ENCODE measurements at regions not wholly inside any gene's neighbourhood (a gene's known extent, or its start where the extent isn't known, plus 50 kb on each side); places are given as distances from the start of the nearest gene placed in this dataset.

DNA sequence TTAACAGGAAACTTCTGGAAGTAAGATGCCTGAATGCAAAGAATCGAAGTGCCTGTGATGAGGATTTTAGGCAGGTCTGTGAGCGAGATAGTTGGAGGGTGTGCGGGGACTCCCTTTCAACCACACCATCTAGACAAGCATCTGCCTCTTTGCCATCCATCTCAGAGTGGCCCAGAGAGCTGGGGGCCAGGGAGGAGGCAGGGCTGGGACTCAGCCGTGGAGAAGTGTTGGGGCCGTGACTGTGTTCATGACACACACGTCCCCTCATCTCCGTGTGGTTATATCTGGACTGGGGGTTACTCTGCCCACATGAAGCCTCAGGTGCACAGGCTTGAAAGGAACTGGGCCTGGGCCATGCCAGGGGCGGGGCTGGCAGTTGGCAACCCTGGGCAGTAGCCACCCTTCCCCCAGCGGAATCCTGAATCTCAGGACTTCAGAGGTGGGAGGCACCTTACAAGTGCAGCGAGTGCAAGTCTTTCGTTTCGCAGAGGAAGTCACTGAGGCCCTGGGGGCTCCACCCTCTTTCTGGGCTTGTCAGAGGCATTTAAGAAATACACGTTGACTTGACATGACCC, 112.5 kb downstream of the SLC4A3 start:
- TF ChIP-seq EZH2phosphoT487 (IDR thresholded peaks at IDR 0.05; ENCODE audit: borderline replicate concordance, low read length) (no peak), EZH2 (IDR thresholded peaks at IDR 0.05; ENCODE audit: low read length, unreplicated experiment) (no peak)
- TF ChIP-seq, protein P1, sequence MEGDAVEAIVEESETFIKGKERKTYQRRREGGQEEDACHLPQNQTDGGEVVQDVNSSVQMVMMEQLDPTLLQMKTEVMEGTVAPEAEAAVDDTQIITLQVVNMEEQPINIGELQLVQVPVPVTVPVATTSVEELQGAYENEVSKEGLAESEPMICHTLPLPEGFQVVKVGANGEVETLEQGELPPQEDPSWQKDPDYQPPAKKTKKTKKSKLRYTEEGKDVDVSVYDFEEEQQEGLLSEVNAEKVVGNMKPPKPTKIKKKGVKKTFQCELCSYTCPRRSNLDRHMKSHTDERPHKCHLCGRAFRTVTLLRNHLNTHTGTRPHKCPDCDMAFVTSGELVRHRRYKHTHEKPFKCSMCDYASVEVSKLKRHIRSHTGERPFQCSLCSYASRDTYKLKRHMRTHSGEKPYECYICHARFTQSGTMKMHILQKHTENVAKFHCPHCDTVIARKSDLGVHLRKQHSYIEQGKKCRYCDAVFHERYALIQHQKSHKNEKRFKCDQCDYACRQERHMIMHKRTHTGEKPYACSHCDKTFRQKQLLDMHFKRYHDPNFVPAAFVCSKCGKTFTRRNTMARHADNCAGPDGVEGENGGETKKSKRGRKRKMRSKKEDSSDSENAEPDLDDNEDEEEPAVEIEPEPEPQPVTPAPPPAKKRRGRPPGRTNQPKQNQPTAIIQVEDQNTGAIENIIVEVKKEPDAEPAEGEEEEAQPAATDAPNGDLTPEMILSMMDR (conservative IDR thresholded peaks at IDR 0.05; ENCODE audit: low read depth, low read length): no peak
